D721Med (cell line): ENCODE measurements at regions not wholly inside any gene's neighbourhood (a gene's known extent, or its start where the extent isn't known, plus 50 kb on each side); places are given as distances from the start of the nearest gene placed in this dataset.

Experiments used
- DNase-seq: peaks from one replicate; pipeline ENCODE4 v3.0.0; 2011; ENCODE audit warnings: low spot score; ENCODE audit not compliant: insufficient read length
- FAIRE-seq: peaks from 2 replicates; lab custom pipeline; 2011; peaks lifted over from hg19 to GRCh38; lab: Jason Lieb, UNC
- CTCF ChIP-seq: IDR thresholded peaks from 2 replicates; pipeline ENCODE4 v1.5.1; 2012; ENCODE audit warnings: mild to moderate bottlenecking, control low read depth; ENCODE audit not compliant: insufficient read depth; ENCODE audit errors: missing control alignments

GRCh38 chr10:4070921-4071660, 286.1 kb upstream of the KLF6 start:
- FAIRE-seq (no peak), DNase-seq (no peak)
- no peak for TF ChIP-seq CTCF

- no peak for FAIRE-seq
- no peak for DNase-seq
- TF ChIP-seq CTCF = no peak
Observed at GRCh38 chr10:4070184-4070583, 285.2 kb upstream of the KLF6 start.

- FAIRE-seq (no peak), DNase-seq (no peak)
- no peak for TF ChIP-seq CTCF
Observed at GRCh38 chr10:4069491-4069890, 284.5 kb upstream of the KLF6 start.

GRCh38 chr10:4068629-4069028, 283.6 kb upstream of the KLF6 start:
- DNase-seq (no peak), FAIRE-seq (no peak)
- no peak for TF ChIP-seq CTCF

GRCh38 chr10:4067931-4068561, 283.0 kb upstream of the KLF6 start:
- DNase-seq (no peak), FAIRE-seq (no peak)
- TF ChIP-seq CTCF = no peak

GRCh38 chr10:4067531-4067930, 282.5 kb upstream of the KLF6 start:
- no peak for FAIRE-seq
- no peak for DNase-seq
- TF ChIP-seq CTCF = no peak
